WTC11 (cell line): ENCODE measurements at regions not wholly inside any gene's neighbourhood (a gene's known extent, or its start where the extent isn't known, plus 50 kb on each side); places are given as distances from the start of the nearest gene placed in this dataset.
"Not testable (repeated sequence)": the region's sequence is repeated elsewhere in the genome, so short reads cannot be mapped to it uniquely, and the experiment has no call there.

ENCODE experiments used
- ATF3 ChIP-seq: sonication (generic); formaldehyde crosslinking; conservative IDR thresholded peaks from 2 replicates; pipeline ENCODE4 v1.8.1; 2022; ENCODE audit warnings: mild to moderate bottlenecking, missing genetic modification reagents
- CREB1 ChIP-seq: sonication (generic); formaldehyde crosslinking; IDR thresholded peaks from 2 replicates; pipeline ENCODE4 v1.8.0; 2023; ENCODE audit warnings: mild to moderate bottlenecking, missing genetic modification reagents
- CTCF ChIP-seq: fragments of 200-600 bp; IDR thresholded peaks from 2 replicates; pipeline ENCODE4 v1.8.0; 2022; ENCODE audit warnings: antibody characterized with exemption
- E2F4 ChIP-seq: sonication (generic); formaldehyde crosslinking; IDR thresholded peaks from 2 replicates; pipeline ENCODE4 v1.8.1; 2022; ENCODE audit warnings: low read depth, mild to moderate bottlenecking, moderate library complexity, missing genetic modification reagents, borderline replicate concordance
- FOXP4 ChIP-seq: sonication (generic); formaldehyde crosslinking; IDR thresholded peaks from 2 replicates; pipeline ENCODE4 v1.8.0; 2022; ENCODE audit warnings: mild to moderate bottlenecking, missing genetic modification reagents
- JAZF1 ChIP-seq: fragments of 250-450 bp; sonication (Bioruptor Pico); IDR thresholded peaks from 2 replicates; pipeline ENCODE4 v1.9.0; 2021; ENCODE audit warnings: moderate library complexity, mild to moderate bottlenecking, inconsistent platforms
- JUN ChIP-seq: sonication (generic); formaldehyde crosslinking; IDR thresholded peaks from 2 replicates; pipeline ENCODE4 v1.8.0; 2023; ENCODE audit warnings: mild to moderate bottlenecking, missing genetic modification reagents
- NFE2L1 ChIP-seq: sonication (generic); formaldehyde crosslinking; IDR thresholded peaks from 2 replicates; pipeline ENCODE4 v1.8.1; 2023; ENCODE audit warnings: missing genetic modification reagents
- NFYB ChIP-seq: sonication (generic); formaldehyde crosslinking; conservative IDR thresholded peaks from 2 replicates; pipeline ENCODE4 v1.8.0; 2022; ENCODE audit warnings: low read depth, missing genetic modification reagents
- SMAD4 ChIP-seq: sonication (generic); formaldehyde crosslinking; IDR thresholded peaks from 2 replicates; pipeline ENCODE4 v1.8.0; 2022; ENCODE audit warnings: mild to moderate bottlenecking, missing genetic modification reagents
- SOX15 ChIP-seq: fragments of 250-450 bp; sonication (Bioruptor Pico); IDR thresholded peaks from 2 replicates; pipeline ENCODE4 v1.9.0; 2021; ENCODE audit warnings: mild to moderate bottlenecking
- TEAD1 ChIP-seq: sonication (generic); formaldehyde crosslinking; IDR thresholded peaks from 2 replicates; pipeline ENCODE4 v1.8.0; 2022; ENCODE audit warnings: mild to moderate bottlenecking, missing genetic modification reagents
- ZNF263 ChIP-seq: sonication (generic); formaldehyde crosslinking; IDR thresholded peaks from 2 replicates; pipeline ENCODE4 v1.8.1; 2022; ENCODE audit warnings: low read depth, mild to moderate bottlenecking, moderate library complexity, missing genetic modification reagents

- TF ChIP-seq NFE2L1 (CRISPR knock-in tag); ZNF263; E2F4 (CRISPR knock-in tag); JUN; NFYB (CRISPR knock-in tag); ATF3; JAZF1 (CRISPR knock-in tag); CTCF; TEAD1 (CRISPR knock-in tag); FOXP4; SMAD4 (CRISPR knock-in tag); CREB1 (CRISPR knock-in tag); SOX15 (CRISPR knock-in tag): not testable (repeated sequence)
Measured at GRCh38 chr16:29302433-29302832, 104.1 kb downstream of the NPIPB11 start.
